ENCODE measurements at regions not wholly inside any gene's neighbourhood (a gene's known extent, or its start where the extent isn't known, plus 50 kb on each side); places are given as distances from the start of the nearest gene placed in this dataset.

DNA sequence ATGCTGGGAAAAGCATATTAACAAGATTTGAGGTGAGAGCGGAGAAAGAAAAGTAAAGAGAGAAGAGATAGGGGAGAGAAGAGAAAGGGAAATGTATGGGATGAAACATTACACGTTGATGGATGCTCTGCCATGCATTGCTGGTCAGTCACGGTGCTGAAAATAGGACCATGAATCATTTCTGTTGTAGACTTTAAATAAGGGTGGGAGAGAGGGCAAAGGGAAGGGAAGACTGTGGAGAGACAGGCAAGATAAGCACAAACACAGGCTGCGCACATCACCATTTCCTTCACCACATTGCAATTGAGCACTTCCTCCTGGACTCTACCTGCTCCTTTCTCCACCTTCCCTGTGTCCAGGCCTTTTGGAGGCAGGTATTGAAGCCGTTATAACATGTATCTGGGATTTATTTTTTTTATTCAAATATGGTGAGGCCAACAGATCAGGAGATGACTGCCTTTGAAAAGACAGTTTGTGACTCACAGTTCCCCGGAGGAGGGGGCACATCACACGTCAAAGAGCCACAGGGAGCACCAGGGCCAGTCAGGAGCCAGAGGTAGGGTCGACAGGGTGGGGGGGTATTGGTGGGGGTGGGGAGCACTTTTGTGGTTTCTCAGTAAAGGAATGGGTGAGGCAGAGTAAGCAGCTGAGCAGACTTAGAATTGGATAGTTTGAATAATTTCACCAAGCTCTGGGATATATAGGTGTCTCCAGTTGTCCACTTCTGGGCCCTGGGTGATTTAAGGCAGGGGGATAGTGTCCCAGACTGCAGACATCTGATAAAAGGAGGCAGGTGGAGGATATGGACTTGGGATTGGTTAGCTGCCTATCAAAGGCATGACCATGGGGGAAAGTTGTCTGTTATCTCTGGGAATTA, 372.8 kb upstream of the ST6GAL2 start:
- no peak overlapping the region for H3K4me3 ChIP-seq (replicated peaks; ENCODE audit: low read depth, low read length)
- no peaks in the 10 kb centered on the region for H3K27me3 ChIP-seq (replicated peaks; ENCODE audit: control insufficient read depth, insufficient read depth, low read length)
- TF ChIP-seq, protein P1, sequence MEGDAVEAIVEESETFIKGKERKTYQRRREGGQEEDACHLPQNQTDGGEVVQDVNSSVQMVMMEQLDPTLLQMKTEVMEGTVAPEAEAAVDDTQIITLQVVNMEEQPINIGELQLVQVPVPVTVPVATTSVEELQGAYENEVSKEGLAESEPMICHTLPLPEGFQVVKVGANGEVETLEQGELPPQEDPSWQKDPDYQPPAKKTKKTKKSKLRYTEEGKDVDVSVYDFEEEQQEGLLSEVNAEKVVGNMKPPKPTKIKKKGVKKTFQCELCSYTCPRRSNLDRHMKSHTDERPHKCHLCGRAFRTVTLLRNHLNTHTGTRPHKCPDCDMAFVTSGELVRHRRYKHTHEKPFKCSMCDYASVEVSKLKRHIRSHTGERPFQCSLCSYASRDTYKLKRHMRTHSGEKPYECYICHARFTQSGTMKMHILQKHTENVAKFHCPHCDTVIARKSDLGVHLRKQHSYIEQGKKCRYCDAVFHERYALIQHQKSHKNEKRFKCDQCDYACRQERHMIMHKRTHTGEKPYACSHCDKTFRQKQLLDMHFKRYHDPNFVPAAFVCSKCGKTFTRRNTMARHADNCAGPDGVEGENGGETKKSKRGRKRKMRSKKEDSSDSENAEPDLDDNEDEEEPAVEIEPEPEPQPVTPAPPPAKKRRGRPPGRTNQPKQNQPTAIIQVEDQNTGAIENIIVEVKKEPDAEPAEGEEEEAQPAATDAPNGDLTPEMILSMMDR (IDR thresholded peaks at IDR 0.05; ENCODE audit: insufficient read depth, low read length, poor library complexity, severe bottlenecking), result no peak
- no peaks in the 10 kb centered on the region for H3K36me3 ChIP-seq (ENCODE audit: control insufficient read depth, insufficient read depth, low read length)
- DNase-seq (ENCODE audit: extremely low read depth, insufficient read length), result no peak

DNA sequence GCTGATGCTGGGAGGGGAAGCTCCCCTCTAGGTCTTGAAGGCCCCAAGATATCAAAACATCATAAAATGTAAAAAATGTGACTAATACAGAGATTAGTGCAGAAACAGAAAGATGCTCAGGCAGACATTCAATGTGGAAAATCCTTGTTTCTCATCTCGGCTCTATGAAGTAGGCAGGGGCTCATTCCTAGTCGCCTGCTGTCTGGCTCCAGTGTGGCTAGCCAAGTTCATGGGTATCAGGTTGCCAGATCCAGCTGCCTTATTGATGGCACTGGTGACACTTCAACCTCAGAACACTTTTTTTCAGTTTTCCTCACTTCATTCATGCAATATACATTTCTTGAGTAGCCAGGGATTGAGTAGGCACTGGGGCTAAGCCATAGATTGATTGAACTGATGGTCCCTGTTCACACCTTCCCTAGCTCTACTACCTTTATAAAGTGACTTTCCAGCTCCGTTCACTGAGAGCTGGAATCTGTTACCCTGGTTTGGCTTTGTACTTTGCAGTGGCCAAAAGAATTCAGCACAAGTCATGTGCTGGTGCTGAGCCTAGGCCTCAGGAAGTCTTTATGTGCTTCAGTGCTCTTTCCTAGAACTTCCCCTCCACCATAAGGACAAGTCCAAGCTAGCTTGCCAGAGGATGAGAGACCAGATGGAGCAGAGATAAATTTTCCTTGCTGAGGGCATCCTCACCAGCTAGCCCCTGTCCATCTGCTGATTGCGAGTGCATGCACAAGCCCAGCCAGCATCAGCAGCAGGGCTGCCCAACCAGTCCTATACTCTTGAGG, 373.6 kb upstream of the ST6GAL2 start:
- Histone ChIP-seq H3K36me3 (ENCODE audit: control insufficient read depth, insufficient read depth, low read length) (no peaks in the 10 kb centered on the region), H3K27me3 (replicated peaks; ENCODE audit: control insufficient read depth, insufficient read depth, low read length) (no peaks in the 10 kb centered on the region), H3K4me3 (replicated peaks; ENCODE audit: low read depth, low read length) (no peak overlapping the region)
- DNase-seq (ENCODE audit: extremely low read depth, insufficient read length), result no peak
- TF ChIP-seq, protein P1 (IDR thresholded peaks at IDR 0.05; ENCODE audit: insufficient read depth, low read length, poor library complexity, severe bottlenecking), result no peak

DNA sequence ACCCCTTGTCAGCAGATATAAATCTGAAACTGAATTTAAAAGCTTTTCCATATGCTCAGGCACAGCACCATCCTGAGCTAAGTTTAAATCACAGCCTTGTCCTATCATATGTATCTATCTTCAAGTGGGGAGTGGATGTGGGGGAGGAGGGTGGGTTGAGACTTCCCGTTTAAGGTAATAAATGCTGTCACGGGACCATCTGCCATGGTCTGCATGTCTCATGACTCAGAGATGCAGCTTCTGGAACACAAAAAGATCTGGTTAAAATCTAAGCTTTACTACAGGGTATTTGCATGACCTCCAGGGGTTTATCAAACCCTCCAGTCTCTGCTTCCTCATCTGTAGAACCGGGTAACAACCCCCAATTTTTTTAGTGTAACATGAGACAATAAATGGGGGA, 377.7 kb upstream of the ST6GAL2 start:
- no peak overlapping the region for H3K4me3 ChIP-seq (replicated peaks; ENCODE audit: low read depth, low read length)
- TF ChIP-seq, protein P1 (IDR thresholded peaks at IDR 0.05; ENCODE audit: insufficient read depth, low read length, poor library complexity, severe bottlenecking), result no peak
- H3K27me3 ChIP-seq (replicated peaks; ENCODE audit: control insufficient read depth, insufficient read depth, low read length), result no peaks in the 10 kb centered on the region
- no peak for DNase-seq (ENCODE audit: extremely low read depth, insufficient read length)
- H3K36me3 ChIP-seq (ENCODE audit: control insufficient read depth, insufficient read depth, low read length), result no peaks in the 10 kb centered on the region

DNA sequence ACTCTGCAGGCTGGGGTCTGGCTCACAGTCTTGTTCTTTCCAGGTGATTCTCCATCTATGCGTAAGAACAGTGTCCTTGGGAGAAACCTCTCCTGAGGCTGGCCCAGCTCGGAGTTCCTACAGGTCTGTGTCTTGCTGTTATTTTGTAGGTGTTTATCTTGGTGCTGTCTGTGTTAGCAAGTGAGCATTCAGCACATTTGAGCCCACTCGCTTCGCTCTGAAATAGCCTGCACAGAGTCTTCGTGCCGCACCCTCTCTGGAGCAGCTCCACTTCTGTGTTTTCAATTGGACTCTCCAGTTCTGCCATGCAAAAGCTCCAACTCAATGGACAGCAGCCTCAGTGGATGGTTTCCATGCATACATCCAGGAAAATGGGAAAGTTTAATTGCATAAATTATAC, 378.2 kb upstream of the ST6GAL2 start:
- H3K27me3 ChIP-seq (replicated peaks; ENCODE audit: control insufficient read depth, insufficient read depth, low read length), result no peaks in the 10 kb centered on the region
- H3K4me3 ChIP-seq (replicated peaks; ENCODE audit: low read depth, low read length), result no peak overlapping the region
- TF ChIP-seq, protein P1 (IDR thresholded peaks at IDR 0.05; ENCODE audit: insufficient read depth, low read length, poor library complexity, severe bottlenecking), result no peak
- no peaks in the 10 kb centered on the region for H3K36me3 ChIP-seq (ENCODE audit: control insufficient read depth, insufficient read depth, low read length)
- no peak for DNase-seq (ENCODE audit: extremely low read depth, insufficient read length)

DNA sequence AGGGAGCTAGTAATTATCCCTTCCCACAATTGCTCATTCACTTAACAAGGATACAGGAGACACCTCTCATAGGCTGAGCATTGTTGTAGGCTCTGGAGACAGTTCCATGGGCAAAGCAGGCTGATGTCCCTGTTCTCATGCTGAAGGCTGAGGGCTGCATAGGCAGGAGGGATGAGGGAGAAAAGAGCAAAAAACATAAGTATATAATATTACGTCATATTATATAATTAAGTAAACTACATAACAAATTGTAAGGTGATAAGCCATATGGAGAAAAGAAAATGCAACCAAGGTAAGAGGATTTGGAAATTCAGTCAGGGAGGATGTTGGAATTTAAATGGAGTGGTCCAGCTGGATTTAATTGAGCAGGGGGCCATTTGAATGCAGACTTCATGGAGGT, 380.6 kb upstream of the ST6GAL2 start:
- Histone ChIP-seq H3K4me3 (replicated peaks; ENCODE audit: low read depth, low read length) (no peak overlapping the region), H3K36me3 (ENCODE audit: control insufficient read depth, insufficient read depth, low read length) (no peaks in the 10 kb centered on the region), H3K27me3 (replicated peaks; ENCODE audit: control insufficient read depth, insufficient read depth, low read length) (no peaks in the 10 kb centered on the region)
- TF ChIP-seq, protein P1 (IDR thresholded peaks at IDR 0.05; ENCODE audit: insufficient read depth, low read length, poor library complexity, severe bottlenecking), result no peak
- DNase-seq (ENCODE audit: extremely low read depth, insufficient read length), result no peak

Measured in GM06990 (cell line).